ENCODE measurements at regions not wholly inside any gene's neighbourhood (a gene's known extent, or its start where the extent isn't known, plus 50 kb on each side); places are given as distances from the start of the nearest gene placed in this dataset.

GRCh38 chr11:113578033-113578380 is 102.8 kb upstream of the DRD2 start:
- no peak for TF ChIP-seq SKIL (IDR thresholded peaks at IDR 0.05; ENCODE audit: low read depth, poor library complexity, severe bottlenecking)
- TF ChIP-seq BRCA1 (IDR thresholded peaks at IDR 0.05; ENCODE audit: low read depth, low read length): no peak
- TF ChIP-seq RAD21 (IDR thresholded peaks at IDR 0.05; ENCODE audit: insufficient read depth, low read depth, low read length): no peak
- no peak for TF ChIP-seq CTCF (IDR thresholded peaks at IDR 0.05 in 2 of 3, conservative IDR thresholded peaks at IDR 0.05 in 1 of 3; ENCODE audit: control insufficient read depth in 2 of 3, extremely low read depth in 1 of 3, insufficient read depth in 1 of 3, low read depth in 3 of 3, low read length in 3 of 3)
- TF ChIP-seq TARDBP (IDR thresholded peaks at IDR 0.05; ENCODE audit: borderline replicate concordance): no peak
- no peak for TF ChIP-seq IRF3 (IDR thresholded peaks at IDR 0.05)
- no peak for TF ChIP-seq RCOR1 (conservative IDR thresholded peaks at IDR 0.05; ENCODE audit: low read depth, low read length)
- no peak for TF ChIP-seq GABPA (IDR thresholded peaks at IDR 0.05; ENCODE audit: low read depth)
- no peak for TF ChIP-seq SRF (IDR thresholded peaks at IDR 0.05; ENCODE audit: low read depth in 2 of 2, low read length in 2 of 2)
- TF ChIP-seq YY1 (IDR thresholded peaks at IDR 0.05; ENCODE audit: low read depth, low read length): no peak
- TF ChIP-seq MTA3 (IDR thresholded peaks at IDR 0.05; ENCODE audit: borderline replicate concordance, low read length): no peak
- TF ChIP-seq EZH2 (IDR thresholded peaks at IDR 0.05; ENCODE audit: borderline replicate concordance, control insufficient read depth, low read depth, low read length): no peak
